ENCODE measurements at regions not wholly inside any gene's neighbourhood (a gene's known extent, or its start where the extent isn't known, plus 50 kb on each side); places are given as distances from the start of the nearest gene placed in this dataset.

- no peak for DNase-seq
Measured at GRCh38 chr12:124096869-124097434, 123.9 kb downstream of the ZNF664 start.

GRCh38 chr12:124097701-124098100, 124.7 kb downstream of the ZNF664 start:
- DNase-seq = no peak

- no peak for DNase-seq
Measured at GRCh38 chr12:124098101-124098757, 125.2 kb downstream of the ZNF664 start.

- no peak for DNase-seq
Measured at GRCh38 chr12:124098887-124099286, 125.9 kb downstream of the ZNF664 start.

- no peak for DNase-seq
Measured at GRCh38 chr12:124099661-124100060, 126.6 kb downstream of the ZNF664 start.

- no peak for DNase-seq
Measured at GRCh38 chr12:124100572-124101178, 127.7 kb downstream of the ZNF664 start.

- no peak for DNase-seq
Measured at GRCh38 chr12:124105546-124105945, 132.5 kb downstream of the ZNF664 start.

- DNase-seq = no peak
Measured at GRCh38 chr12:124107351-124107750, 134.3 kb downstream of the ZNF664 start.

GRCh38 chr12:124109760-124110159, 136.7 kb downstream of the ZNF664 start:
- no peak for DNase-seq

GRCh38 chr12:124110372-124110883, 137.4 kb downstream of the ZNF664 start:
- DNase-seq = no peak

GRCh38 chr12:124111006-124111405, 138.0 kb downstream of the ZNF664 start:
- DNase-seq = no peak

- no peak for DNase-seq
Measured at GRCh38 chr12:124114316-124114715, 141.3 kb downstream of the ZNF664 start.

GRCh38 chr12:124115496-124115895, 142.5 kb downstream of the ZNF664 start:
- DNase-seq = no peak

- DNase-seq = no peak
Measured at GRCh38 chr12:124115976-124116690, 143.1 kb downstream of the ZNF664 start.

GRCh38 chr12:124120739-124121138, 147.7 kb downstream of the ZNF664 start:
- DNase-seq = no peak

GRCh38 chr12:124122722-124123121, 149.7 kb downstream of the ZNF664 start:
- no peak for DNase-seq

- no peak for DNase-seq
Measured at GRCh38 chr12:124123296-124124000, 150.4 kb downstream of the ZNF664 start.

- DNase-seq = no peak
Measured at GRCh38 chr12:124125203-124125871, 152.3 kb downstream of the ZNF664 start.

GRCh38 chr12:124126950-124127655, 154.1 kb downstream of the ZNF664 start:
- no peak for DNase-seq

- DNase-seq = no peak
Measured at GRCh38 chr12:124129132-124129531, 156.1 kb downstream of the ZNF664 start.

GRCh38 chr12:124130691-124131591, 157.9 kb downstream of the ZNF664 start:
- no peak for DNase-seq

Data from stimulated activated CD4-positive, alpha-beta T cell treated with anti-CD3 and anti-CD28 coated beads, Interleukin-4, amount 100 ng/mL, for 4 hours (primary cell).